ENCODE measurements at regions not wholly inside any gene's neighbourhood (a gene's known extent, or its start where the extent isn't known, plus 50 kb on each side); places are given as distances from the start of the nearest gene placed in this dataset.
"Not testable (repeated sequence)": the region's sequence is repeated elsewhere in the genome, so short reads cannot be mapped to it uniquely, and the experiment has no call there.

DNA sequence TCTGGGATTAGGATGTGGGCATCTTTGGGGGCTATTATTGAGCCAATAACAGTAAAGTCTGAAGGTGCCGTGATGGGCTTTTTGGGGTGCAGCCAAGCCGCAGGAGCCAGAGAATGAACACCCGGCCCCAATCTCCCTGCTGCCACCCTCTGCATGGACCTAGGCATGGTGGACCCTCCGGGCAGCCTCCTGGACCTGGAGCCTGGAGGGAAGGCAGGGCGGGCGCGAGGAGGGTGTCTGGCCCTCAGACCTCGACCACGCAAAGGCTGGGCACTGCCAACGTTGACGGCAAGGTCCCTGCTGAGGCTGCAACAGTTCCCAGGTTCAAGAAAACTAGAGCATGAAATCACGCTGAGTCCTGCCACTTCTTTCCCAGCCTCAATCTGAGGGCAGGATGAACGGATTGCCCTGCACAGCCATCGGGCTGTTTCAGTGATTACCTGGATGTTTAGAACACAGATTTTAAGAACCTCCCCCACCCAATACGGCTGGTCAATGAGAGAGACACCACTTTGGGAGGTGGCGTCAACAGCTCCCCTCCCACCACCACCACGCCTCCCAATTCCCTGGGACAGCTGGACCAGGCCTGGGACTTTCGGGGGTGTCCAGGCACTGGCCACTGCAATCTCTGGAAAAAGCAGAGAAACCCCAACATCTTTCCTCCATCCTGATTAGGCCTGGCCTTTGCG is 147.4 kb downstream of the NPIPB11 start:
- H3K4me3 ChIP-seq (ENCODE audit: low read depth, low read length); H3K36me3 ChIP-seq (ENCODE audit: control insufficient read depth in 2 of 2, insufficient read depth in 1 of 2, low read length in 2 of 2); H3K9me3 ChIP-seq (ENCODE audit: control insufficient read depth, insufficient read depth, low read depth, low read length); H3K4me1 ChIP-seq (ENCODE audit: control insufficient read depth, insufficient read depth, low read length); CTCF ChIA-PET; POLR2A ChIA-PET; H3K27ac ChIP-seq (ENCODE audit: extremely low read depth, low read depth, low read length): not testable (repeated sequence)

DNA sequence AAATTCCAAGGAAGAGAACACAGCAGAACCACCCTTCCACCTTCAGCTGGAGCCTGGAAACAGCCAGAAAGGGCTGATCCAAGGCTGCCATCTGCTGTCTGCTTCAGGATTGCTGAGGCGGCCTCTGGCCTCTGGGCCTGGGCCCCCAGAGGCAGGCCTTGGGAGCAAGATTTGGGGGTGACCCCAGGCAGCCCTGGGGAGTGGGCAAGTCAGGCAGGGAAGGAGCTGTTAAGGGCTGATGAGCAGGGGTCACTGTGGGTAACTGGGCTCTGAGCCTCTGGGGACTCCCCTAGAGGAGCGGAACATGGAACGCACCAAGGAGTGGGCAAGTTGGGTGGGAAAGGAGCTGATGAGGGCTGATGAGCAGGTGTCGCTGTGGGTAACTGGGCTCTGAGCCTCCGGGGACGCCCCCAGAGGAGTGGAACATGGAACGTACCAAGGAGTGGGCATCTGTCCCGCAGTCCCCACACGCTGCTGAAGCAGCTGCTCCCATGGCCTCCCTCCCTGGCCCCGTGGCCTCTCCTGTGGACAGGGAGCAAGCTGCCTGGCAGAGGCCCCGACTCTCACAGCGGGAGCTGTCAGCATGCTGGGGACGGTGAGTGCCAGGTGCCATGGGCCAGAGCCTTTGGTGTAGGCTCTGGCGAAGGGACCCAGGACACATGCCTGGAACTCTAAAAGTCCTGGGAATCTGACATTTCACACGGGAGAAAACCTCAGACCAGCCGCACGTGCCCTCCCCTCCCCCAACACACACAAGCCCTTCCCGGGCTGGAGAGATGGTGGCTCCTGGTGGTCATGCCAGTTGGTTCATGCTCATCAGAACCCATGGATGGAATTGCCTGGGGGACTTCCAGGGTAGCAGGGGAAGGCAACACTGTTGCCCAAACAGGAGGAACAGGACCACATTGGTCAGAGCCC is 148.8 kb downstream of the NPIPB11 start:
- TF ChIP-seq, protein P1, sequence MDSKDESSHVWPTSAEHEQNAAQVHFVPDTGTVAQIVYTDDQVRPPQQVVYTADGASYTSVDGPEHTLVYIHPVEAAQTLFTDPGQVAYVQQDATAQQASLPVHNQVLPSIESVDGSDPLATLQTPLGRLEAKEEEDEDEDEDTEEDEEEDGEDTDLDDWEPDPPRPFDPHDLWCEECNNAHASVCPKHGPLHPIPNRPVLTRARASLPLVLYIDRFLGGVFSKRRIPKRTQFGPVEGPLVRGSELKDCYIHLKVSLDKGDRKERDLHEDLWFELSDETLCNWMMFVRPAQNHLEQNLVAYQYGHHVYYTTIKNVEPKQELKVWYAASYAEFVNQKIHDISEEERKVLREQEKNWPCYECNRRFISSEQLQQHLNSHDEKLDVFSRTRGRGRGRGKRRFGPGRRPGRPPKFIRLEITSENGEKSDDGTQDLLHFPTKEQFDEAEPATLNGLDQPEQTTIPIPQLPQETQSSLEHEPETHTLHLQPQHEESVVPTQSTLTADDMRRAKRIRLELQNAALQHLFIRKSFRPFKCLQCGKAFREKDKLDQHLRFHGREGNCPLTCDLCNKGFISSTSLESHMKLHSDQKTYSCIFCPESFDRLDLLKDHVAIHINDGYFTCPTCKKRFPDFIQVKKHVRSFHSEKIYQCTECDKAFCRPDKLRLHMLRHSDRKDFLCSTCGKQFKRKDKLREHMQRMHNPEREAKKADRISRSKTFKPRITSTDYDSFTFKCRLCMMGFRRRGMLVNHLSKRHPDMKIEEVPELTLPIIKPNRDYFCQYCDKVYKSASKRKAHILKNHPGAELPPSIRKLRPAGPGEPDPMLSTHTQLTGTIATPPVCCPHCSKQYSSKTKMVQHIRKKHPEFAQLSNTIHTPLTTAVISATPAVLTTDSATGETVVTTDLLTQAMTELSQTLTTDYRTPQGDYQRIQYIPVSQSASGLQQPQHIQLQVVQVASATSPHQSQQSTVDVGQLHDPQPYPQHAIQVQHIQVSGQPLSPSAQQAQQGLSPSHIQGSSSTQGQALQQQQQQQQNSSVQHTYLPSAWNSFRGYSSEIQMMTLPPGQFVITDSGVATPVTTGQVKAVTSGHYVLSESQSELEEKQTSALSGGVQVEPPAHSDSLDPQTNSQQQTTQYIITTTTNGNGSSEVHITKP (tag by site-specific recombination; IDR thresholded peaks at IDR 0.05), result peak; percentile 81
- H3K4me3 ChIP-seq (ENCODE audit: low read depth, low read length); POLR2A ChIA-PET; H3K27ac ChIP-seq (ENCODE audit: extremely low read depth, low read depth, low read length); CTCF ChIA-PET; H3K9me3 ChIP-seq (ENCODE audit: control insufficient read depth, insufficient read depth, low read depth, low read length); H3K36me3 ChIP-seq (ENCODE audit: control insufficient read depth in 2 of 2, insufficient read depth in 1 of 2, low read length in 2 of 2); H3K4me1 ChIP-seq (ENCODE audit: control insufficient read depth, insufficient read depth, low read length): not testable (repeated sequence)

DNA sequence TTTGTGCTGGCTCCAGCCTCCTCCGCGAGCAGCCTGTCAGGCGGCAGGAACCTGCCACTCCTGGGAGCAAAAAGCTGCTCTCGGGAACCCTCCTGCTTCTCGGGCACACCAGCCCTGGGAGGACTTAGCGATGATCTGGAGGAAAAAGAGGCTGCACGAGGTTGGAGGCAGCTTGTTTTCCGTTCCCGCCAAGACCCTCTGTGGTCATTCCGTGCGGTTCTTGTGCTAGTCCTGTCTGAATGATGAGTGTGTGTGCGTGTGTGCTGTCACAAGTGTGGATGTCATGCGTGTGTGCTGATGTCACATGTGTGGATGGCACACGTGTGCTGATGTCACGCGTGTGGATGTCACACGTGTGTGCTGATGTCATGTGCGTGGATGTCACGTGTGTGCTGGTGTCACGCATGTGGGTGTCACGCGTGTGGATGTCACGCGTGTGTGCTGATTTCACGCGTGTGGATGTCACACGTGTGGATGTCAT is 150.0 kb downstream of the NPIPB11 start:
- H3K36me3 ChIP-seq (ENCODE audit: control insufficient read depth in 2 of 2, insufficient read depth in 1 of 2, low read length in 2 of 2), result no peaks in the 10 kb centered on the region
- H3K27ac ChIP-seq (ENCODE audit: extremely low read depth, low read depth, low read length), result no peak overlapping the region
- H3K4me1 ChIP-seq (ENCODE audit: control insufficient read depth, insufficient read depth, low read length), result no peaks in the 10 kb centered on the region
- CTCF ChIA-PET, result no interaction called here
- POLR2A ChIA-PET, result no interaction called here
- no peaks in the 10 kb centered on the region for H3K9me3 ChIP-seq (ENCODE audit: control insufficient read depth, insufficient read depth, low read depth, low read length)
- no peak for TF ChIP-seq ZNF169 (tag by site-specific recombination; IDR thresholded peaks at IDR 0.05)
- no peak for TF ChIP-seq ZBTB21 (tag by site-specific recombination; IDR thresholded peaks at IDR 0.05)
- TF ChIP-seq ZNF184 (tag by site-specific recombination; IDR thresholded peaks at IDR 0.05), result no peak
- TF ChIP-seq ZNF311 (tag by site-specific recombination; IDR thresholded peaks at IDR 0.05; ENCODE audit: borderline replicate concordance), result no peak
- no peak for TF ChIP-seq ZNF248 (tag by site-specific recombination; IDR thresholded peaks at IDR 0.05)
- no peak for TF ChIP-seq ZNF146 (tag by site-specific recombination; IDR thresholded peaks at IDR 0.05)
- no peak for TF ChIP-seq ZXDB (tag by site-specific recombination; IDR thresholded peaks at IDR 0.05)
- no peak for TF ChIP-seq ZNF473 (tag by site-specific recombination; IDR thresholded peaks at IDR 0.05)
- no peak for TF ChIP-seq ZFP37 (tag by site-specific recombination; IDR thresholded peaks at IDR 0.05)
- no peak for TF ChIP-seq ZNF394 (tag by site-specific recombination; IDR thresholded peaks at IDR 0.05; ENCODE audit: borderline replicate concordance)
- no peak overlapping the region for H3K4me3 ChIP-seq (ENCODE audit: low read depth, low read length)

DNA sequence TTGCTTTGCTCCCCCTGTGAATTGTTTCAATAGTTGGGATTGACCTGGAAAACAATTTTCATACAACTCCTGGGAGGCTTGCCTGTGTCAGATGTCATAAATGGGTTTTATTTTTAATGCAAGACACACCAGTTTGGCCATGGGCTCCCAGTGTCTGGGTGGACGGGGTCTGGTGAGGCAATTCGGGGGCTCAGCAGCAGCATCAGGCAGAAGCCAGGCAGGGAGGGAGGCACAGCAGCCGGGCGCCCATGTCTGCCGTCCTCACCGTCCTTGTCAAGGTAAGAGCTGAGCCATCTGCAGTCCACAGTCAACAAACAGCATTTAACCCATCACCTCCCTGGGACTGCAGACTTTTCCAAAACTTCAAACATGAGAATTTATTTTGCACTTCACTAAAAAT is 150.6 kb downstream of the NPIPB11 start:
- H3K9me3 ChIP-seq (ENCODE audit: control insufficient read depth, insufficient read depth, low read depth, low read length); H3K4me1 ChIP-seq (ENCODE audit: control insufficient read depth, insufficient read depth, low read length); H3K27ac ChIP-seq (ENCODE audit: extremely low read depth, low read depth, low read length); H3K4me3 ChIP-seq (ENCODE audit: low read depth, low read length); H3K36me3 ChIP-seq (ENCODE audit: control insufficient read depth in 2 of 2, insufficient read depth in 1 of 2, low read length in 2 of 2); POLR2A ChIA-PET: not testable (repeated sequence)
- CTCF ChIA-PET, result interaction anchor here (0.7 kb wide), 1 partner anchor 305 kb away, joined by 3 read pairs; the partner anchor contains the start of gene NFATC2IP

DNA sequence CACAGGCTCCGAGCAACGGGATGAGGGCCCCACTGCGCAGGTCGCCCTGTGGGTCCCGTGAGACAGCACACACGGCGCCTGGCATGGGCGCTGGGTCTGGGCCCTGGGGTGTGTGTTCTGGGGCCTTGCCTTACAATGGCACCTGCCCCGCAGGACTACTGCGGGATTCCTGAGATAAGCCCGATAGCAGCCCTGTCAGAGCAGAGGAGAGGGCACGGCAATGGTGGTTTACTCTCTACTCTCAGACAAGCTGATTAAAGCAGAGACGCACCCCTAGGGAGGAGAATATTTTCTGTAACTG is 151.1 kb downstream of the NPIPB11 start:
- H3K4me3 ChIP-seq (ENCODE audit: low read depth, low read length); H3K4me1 ChIP-seq (ENCODE audit: control insufficient read depth, insufficient read depth, low read length); H3K27ac ChIP-seq (ENCODE audit: extremely low read depth, low read depth, low read length); H3K9me3 ChIP-seq (ENCODE audit: control insufficient read depth, insufficient read depth, low read depth, low read length); H3K36me3 ChIP-seq (ENCODE audit: control insufficient read depth in 2 of 2, insufficient read depth in 1 of 2, low read length in 2 of 2); POLR2A ChIA-PET: not testable (repeated sequence)
- CTCF ChIA-PET, result interaction anchor here (0.7 kb wide), 1 partner anchor 305 kb away, joined by 3 read pairs; the partner anchor contains the start of gene NFATC2IP
